ENCODE measurements at regions not wholly inside any gene's neighbourhood (a gene's known extent, or its start where the extent isn't known, plus 50 kb on each side); places are given as distances from the start of the nearest gene placed in this dataset.
A peak's percentile ranks its signal among the peaks of the same experiment; 100 is the strongest.

DNA sequence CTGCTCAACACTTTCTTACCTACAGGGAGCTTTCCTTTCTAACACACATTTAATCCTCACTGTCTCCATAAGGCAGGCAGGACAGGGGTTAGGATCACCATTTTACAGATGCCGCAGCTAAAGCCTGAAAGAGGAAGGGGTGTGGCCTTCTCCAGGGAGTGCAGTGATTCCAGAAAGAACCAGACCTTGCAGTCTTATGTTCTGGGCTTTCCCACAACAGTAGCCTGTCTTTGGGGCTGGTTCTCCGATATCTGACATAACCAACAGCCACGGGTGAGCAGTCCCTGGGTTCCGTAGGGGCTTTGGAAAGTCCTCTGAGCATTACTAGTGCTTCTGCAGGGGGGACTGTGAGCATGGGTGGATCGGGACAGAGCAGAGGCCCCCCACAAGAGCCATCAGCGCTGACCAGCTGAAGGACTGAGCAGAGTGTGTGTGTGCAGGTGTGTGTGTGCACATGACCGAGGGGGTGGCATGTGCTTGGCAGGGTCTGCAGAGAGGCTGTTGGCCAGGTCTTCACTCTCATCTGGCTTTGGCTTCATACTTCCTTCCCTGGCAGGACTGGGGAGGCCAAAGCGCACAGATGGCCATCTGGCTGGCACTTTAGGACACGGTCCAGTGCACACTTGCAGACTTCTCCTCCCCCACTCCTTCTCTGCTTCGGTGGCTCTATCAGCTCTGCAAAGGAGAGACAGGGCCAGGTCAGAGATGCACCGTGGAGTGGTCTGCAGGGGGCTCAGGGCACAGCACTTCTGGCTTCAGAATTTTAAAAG, 400.3 kb downstream of the RPS24 start:
- no peak for DNase-seq (ENCODE audit: low read depth)

DNA sequence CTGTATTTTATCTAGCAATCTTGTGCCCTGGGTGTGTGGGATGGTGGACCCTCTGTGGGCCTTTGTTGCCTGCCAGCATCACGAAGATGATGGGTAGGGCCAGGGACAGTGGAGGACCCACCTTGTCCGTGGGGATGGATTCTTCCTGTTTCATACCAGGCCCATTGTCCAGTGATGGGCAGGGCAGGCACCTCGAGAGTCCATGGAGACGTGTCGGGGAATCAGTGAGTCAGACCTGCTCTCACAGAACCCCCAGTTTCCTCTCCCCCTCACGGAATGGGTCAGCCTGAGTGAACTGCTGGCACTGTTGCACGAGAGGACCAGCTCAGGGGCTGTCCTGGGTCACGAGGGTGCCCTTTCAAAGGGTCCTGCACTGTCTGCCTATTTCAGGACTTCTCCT, 401.2 kb downstream of the RPS24 start:
- TF ChIP-seq, protein P1, sequence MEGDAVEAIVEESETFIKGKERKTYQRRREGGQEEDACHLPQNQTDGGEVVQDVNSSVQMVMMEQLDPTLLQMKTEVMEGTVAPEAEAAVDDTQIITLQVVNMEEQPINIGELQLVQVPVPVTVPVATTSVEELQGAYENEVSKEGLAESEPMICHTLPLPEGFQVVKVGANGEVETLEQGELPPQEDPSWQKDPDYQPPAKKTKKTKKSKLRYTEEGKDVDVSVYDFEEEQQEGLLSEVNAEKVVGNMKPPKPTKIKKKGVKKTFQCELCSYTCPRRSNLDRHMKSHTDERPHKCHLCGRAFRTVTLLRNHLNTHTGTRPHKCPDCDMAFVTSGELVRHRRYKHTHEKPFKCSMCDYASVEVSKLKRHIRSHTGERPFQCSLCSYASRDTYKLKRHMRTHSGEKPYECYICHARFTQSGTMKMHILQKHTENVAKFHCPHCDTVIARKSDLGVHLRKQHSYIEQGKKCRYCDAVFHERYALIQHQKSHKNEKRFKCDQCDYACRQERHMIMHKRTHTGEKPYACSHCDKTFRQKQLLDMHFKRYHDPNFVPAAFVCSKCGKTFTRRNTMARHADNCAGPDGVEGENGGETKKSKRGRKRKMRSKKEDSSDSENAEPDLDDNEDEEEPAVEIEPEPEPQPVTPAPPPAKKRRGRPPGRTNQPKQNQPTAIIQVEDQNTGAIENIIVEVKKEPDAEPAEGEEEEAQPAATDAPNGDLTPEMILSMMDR (IDR thresholded peaks at IDR 0.05; ENCODE audit: insufficient read depth, low read depth, low read length, missing control alignments) = no peak
- no peak overlapping the region for H3K4me3 ChIP-seq (ENCODE audit: low read depth, low read length)

More for the DNA sequence above, 400.3 kb downstream of the RPS24 start:
- no peak overlapping the region for H3K4me3 ChIP-seq (ENCODE audit: low read depth, low read length)
- TF ChIP-seq, protein P1 (IDR thresholded peaks at IDR 0.05; ENCODE audit: insufficient read depth, low read depth, low read length, missing control alignments) = no peak

DNA sequence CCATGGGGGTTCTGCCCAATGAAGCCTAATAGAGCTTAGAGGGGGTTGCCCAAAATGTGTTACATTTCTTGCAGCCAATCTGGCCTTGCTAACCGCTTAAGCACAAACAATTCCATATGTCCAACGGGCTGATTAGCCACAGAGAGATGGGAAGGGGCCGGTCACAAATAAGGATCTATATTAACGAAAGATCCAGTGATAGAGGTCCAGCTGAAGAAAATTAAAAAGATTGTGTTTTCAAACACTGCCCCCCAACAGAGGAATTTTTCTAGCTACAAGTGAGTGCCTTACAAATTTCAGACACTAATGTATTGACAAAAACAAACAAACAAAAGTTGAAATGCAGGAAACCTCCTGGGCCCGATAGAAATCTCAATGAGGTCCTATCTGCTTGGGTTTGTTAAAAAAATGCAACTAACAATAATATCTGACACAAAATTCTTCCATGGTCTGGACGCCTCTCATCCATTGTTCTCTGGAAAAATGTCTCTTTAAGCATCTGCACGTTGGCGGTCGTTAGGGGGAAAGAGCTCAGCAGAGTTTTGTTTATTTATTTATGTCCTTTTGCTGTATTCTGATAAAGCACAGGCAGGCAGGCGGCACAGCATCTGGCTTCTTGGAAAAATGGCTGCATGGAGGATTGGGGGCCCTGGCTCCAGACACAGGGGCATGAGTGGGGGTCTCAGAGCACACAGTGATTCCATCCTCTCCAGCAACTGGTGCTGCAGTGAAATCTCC, 402.0 kb downstream of the RPS24 start:
- DNase-seq (ENCODE audit: low read depth) = no peak
- H3K4me3 ChIP-seq (ENCODE audit: low read depth, low read length) = no peak overlapping the region
- TF ChIP-seq, protein P1 (IDR thresholded peaks at IDR 0.05; ENCODE audit: insufficient read depth, low read depth, low read length, missing control alignments) = no peak

More for the DNA sequence above, 401.2 kb downstream of the RPS24 start:
- DNase-seq (ENCODE audit: low read depth) = no peak

- no peak for DNase-seq (ENCODE audit: low read depth)
- no peak overlapping the region for H3K4me3 ChIP-seq (ENCODE audit: low read depth, low read length)
- TF ChIP-seq, protein P1 (IDR thresholded peaks at IDR 0.05; ENCODE audit: insufficient read depth, low read depth, low read length, missing control alignments) = no peak
Measured at GRCh38 chr10:78436222-78436573, 402.5 kb downstream of the RPS24 start.

GRCh38 chr10:78436706-78437406, 403.2 kb downstream of the RPS24 start:
- H3K4me3 ChIP-seq (ENCODE audit: low read depth, low read length) = no peak overlapping the region
- TF ChIP-seq, protein P1 (IDR thresholded peaks at IDR 0.05; ENCODE audit: insufficient read depth, low read depth, low read length, missing control alignments) = no peak
- DNase-seq (ENCODE audit: low read depth) = no peak

DNA sequence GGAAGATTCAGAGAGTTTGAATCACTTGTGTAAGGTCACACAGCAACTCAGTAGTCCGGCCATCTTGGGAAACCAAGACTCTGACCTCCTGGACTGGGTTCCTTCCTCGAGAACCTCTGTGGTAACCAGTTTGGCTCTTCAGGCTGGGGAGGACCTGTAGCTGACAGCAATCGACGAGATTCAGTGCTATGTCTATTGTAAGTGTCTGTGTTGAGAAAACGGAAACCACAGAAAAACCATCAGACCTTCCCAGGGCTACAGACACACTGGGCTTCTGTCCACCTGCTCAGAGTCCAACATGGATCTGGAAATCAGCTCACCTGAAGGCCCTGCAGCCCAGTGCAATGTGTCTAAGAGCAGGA, 403.7 kb downstream of the RPS24 start:
- TF ChIP-seq, protein P1 (IDR thresholded peaks at IDR 0.05; ENCODE audit: insufficient read depth, low read depth, low read length, missing control alignments) = no peak
- peak; percentile 5 for DNase-seq (ENCODE audit: low read depth)
- no peak overlapping the region for H3K4me3 ChIP-seq (ENCODE audit: low read depth, low read length)

Data from GM12865 (cell line).